Transverse colon (tissue), 4 donors: ENCODE measurements at regions not wholly inside any gene's neighbourhood (a gene's known extent, or its start where the extent isn't known, plus 50 kb on each side); places are given as distances from the start of the nearest gene placed in this dataset.

Source experiments
- DNase-seq: peaks from one replicate; pipeline ENCODE4 v3.0.0-alpha.2; 2019
- H3K27ac ChIP-seq, 4 donors: fragments of 200-600 bp; sonication (generic); 2 replicates each; pipeline ENCODE4 v1.5.1; 2016 to 2018; ENCODE audit warnings: inconsistent platforms in 4 of 4
- H3K27me3 ChIP-seq: fragments of 200-600 bp; sonication (generic); 2 replicates; pipeline ENCODE4 v1.5.1; 2017; ENCODE audit warnings: inconsistent platforms
- H3K36me3 ChIP-seq, 4 donors: fragments of 200-600 bp; sonication (generic); 2 replicates each; pipeline ENCODE4 v1.5.1; 2017 to 2019; ENCODE audit warnings: inconsistent platforms in 4 of 4
- H3K4me1 ChIP-seq, 4 donors: fragments of 200-600 bp; sonication (generic); 2 replicates each; pipeline ENCODE4 v1.5.1; 2017 to 2020; ENCODE audit warnings: inconsistent platforms in 4 of 4
- H3K4me3 ChIP-seq, 4 donors: fragments of 200-600 bp; sonication (generic); 1 replicate in 1 of 4; 2 replicates in 3 of 4; pipeline versions ENCODE4 v1.5.1 to v1.6.1; 2017 to 2019; ENCODE audit warnings: inconsistent platforms in 4 of 4
- H3K9me3 ChIP-seq, 2 donors: fragments of 200-600 bp; sonication (generic); 2 replicates each; pipeline ENCODE4 v1.5.1; 2017 to 2019; ENCODE audit warnings: inconsistent platforms in 2 of 2
- CTCF ChIP-seq, 5 experiments: fragments of 200-600 bp in 3 of 5; fragments of 450-650 bp in 2 of 5; sonication (generic) in 3 of 5; IDR thresholded peaks; 1 replicate in 2 of 5; 2 replicates in 3 of 5; pipeline ENCODE4 v1.5.1; 2016 to 2017; ENCODE audit warnings: antibody characterized with exemption in 5 of 5, inconsistent platforms in 3 of 5, mild to moderate bottlenecking in 2 of 5, moderate library complexity in 1 of 5
- EP300 ChIP-seq: sonication (generic); formaldehyde crosslinking; IDR thresholded peaks from one replicate; pipeline ENCODE4 v1.6.1; 2017; ENCODE audit warnings: antibody characterized with exemption, low read depth
- POLR2A ChIP-seq: fragments of 450-650 bp; IDR thresholded peaks from one replicate; pipeline ENCODE4 v1.6.1; 2016; ENCODE audit warnings: antibody characterized with exemption, mild to moderate bottlenecking, moderate library complexity
- POLR2AphosphoS5 ChIP-seq, 3 donors: sonication (generic); formaldehyde crosslinking; IDR thresholded peaks; one replicate each; pipeline ENCODE4 v1.6.1; 2016; ENCODE audit warnings: antibody characterized with exemption in 3 of 3
- WGBS, 2 donors: methylation state at CpG; one replicate each; pipeline ENCODE4 v1.1.5; 2018; ENCODE audit warnings: low coverage in 1 of 2; 5-methylcytosine and 5-hydroxymethylcytosine counted together
- in situ Hi-C, 4 donors: fragments of 200-750 bp; cut with MboI; loops; one replicate each; pipeline versions ENCODE4 v1.15.0 to v1.15.1; 2017; ENCODE audit warnings: low sequenced_read_pairs in 3 of 4, low pct_ligation_motif_present in 1 of 4, low pct_unique_long_range_greater_than_20kb in 1 of 4
- intact Hi-C: fragments of 100-400 bp; cut with DNase I; formaldehyde crosslinking; loops from one replicate; pipeline ENCODE4 v1.15.1; 2023; ENCODE audit warnings: low total_unique reads

GRCh38 chr5:124645396-124645795, 101.0 kb downstream of the ZNF608 start:
- H3K27me3 ChIP-seq: no peaks in the 10 kb centered on the region
- peaks cover 7 to 34% (median 18%) of the 10 kb centered on the region in 4 donors for H3K4me1 ChIP-seq
- 66% methylated on average over 3 of the region's 3 CpGs; no CpG with 5 or more reads in 1 of the 2 donors for WGBS, 2 donors
- H3K27ac ChIP-seq: no peak overlapping the region
- no peak overlapping the region for H3K4me3 ChIP-seq
- in situ Hi-C loops: loop anchor here in 1 of 4 donors (5.0 kb wide), 1 partner anchor 107 kb away; no protein-coding TSS in a partner anchor
- peak; percentile 38 for DNase-seq
- intact Hi-C loops: no loop called here
- H3K9me3 ChIP-seq: no peaks in the 10 kb centered on the region
- no peak for TF ChIP-seq EP300
- no peaks in the 10 kb centered on the region for H3K36me3 ChIP-seq

- Histone ChIP-seq H3K4me1 (peaks cover 6 to 27% (median 10%) of the 10 kb centered on the region in 4 donors), H3K9me3 (no peaks in the 10 kb centered on the region), H3K27me3 (no peaks in the 10 kb centered on the region), H3K27ac (no peak overlapping the region), H3K36me3 (no peaks in the 10 kb centered on the region), H3K4me3 (no peak overlapping the region)
- no peak for TF ChIP-seq CTCF (IDR thresholded peaks at IDR 0.05)
- no peak for TF ChIP-seq POLR2AphosphoS5 (IDR thresholded peaks at IDR 0.05)
- no peak for TF ChIP-seq POLR2A
- no peak for TF ChIP-seq EP300
- 44 to 89% methylated on average over 1 of the region's 1 CpG for WGBS, 2 donors
- intact Hi-C loops: no loop called here
- in situ Hi-C loops: no loop called here
- no peak for DNase-seq
Measured at GRCh38 chr5:124644582-124644981, 101.9 kb downstream of the ZNF608 start.

GRCh38 chr5:124644138-124644537, 102.3 kb downstream of the ZNF608 start:
- in situ Hi-C loops: no loop called here
- H3K4me3 ChIP-seq: no peak overlapping the region
- no peak for DNase-seq
- H3K27me3 ChIP-seq: no peaks in the 10 kb centered on the region
- H3K4me1 ChIP-seq: peaks cover 3 to 23% (median 6%) of the 10 kb centered on the region in 4 donors
- whole genome bisulfite sequencing, 2 donors: 90 to 94% methylated on average over 4 to 9 of the region's 9 CpGs
- no peak overlapping the region for H3K27ac ChIP-seq
- no peaks in the 10 kb centered on the region for H3K36me3 ChIP-seq
- TF ChIP-seq CTCF (IDR thresholded peaks at IDR 0.05) (no peak), POLR2AphosphoS5 (IDR thresholded peaks at IDR 0.05) (no peak), EP300 (no peak), POLR2A (no peak)
- H3K9me3 ChIP-seq: no peaks in the 10 kb centered on the region
- intact Hi-C loops: no loop called here

GRCh38 chr5:124643336-124643735, 103.1 kb downstream of the ZNF608 start:
- Histone ChIP-seq H3K36me3 (no peaks in the 10 kb centered on the region), H3K27ac (no peak overlapping the region)

More at GRCh38 chr5:124643336-124643735, 103.1 kb downstream of the ZNF608 start:
- no peak for DNase-seq
- Histone ChIP-seq H3K27me3 (no peaks in the 10 kb centered on the region), H3K4me1 (peaks cover 0 to 17% (median 2%) of the 10 kb centered on the region in 4 donors), H3K4me3 (no peak overlapping the region), H3K9me3 (no peaks in the 10 kb centered on the region)
- TF ChIP-seq POLR2A (no peak), POLR2AphosphoS5 (IDR thresholded peaks at IDR 0.05) (no peak), EP300 (no peak), CTCF (IDR thresholded peaks at IDR 0.05) (no peak)
- in situ Hi-C loops (no loop called here), intact Hi-C loops (no loop called here)
- WGBS, 2 donors: 91 to 97% methylated on average over 7 of the region's 7 CpGs
